DOHH2 (cell line): ENCODE measurements at regions not wholly inside any gene's neighbourhood (a gene's known extent, or its start where the extent isn't known, plus 50 kb on each side); places are given as distances from the start of the nearest gene placed in this dataset.

ENCODE experiments used
- H3F3A ChIP-seq: fragments of 200-600 bp; sonication (generic), shearing (Covaris generic); 2 replicates; pipeline ENCODE4 v1.6.0; 2016; ENCODE audit warnings: antibody characterized with exemption, mild to moderate bottlenecking; ENCODE audit not compliant: control insufficient read depth, insufficient read depth
- H3K27ac ChIP-seq: fragments of 200-600 bp; sonication (generic); 2 replicates; pipeline ENCODE4 v1.5.1; 2014; ENCODE audit warnings: low read depth, mild to moderate bottlenecking, low read length, moderate library complexity
- H3K27me3 ChIP-seq: fragments of 200-600 bp; sonication (generic); 2 replicates; pipeline ENCODE4 v1.6.1; 2014; ENCODE audit warnings: mild to moderate bottlenecking, low read length, mixed read lengths; ENCODE audit not compliant: control insufficient read depth
- H3K36me3 ChIP-seq: fragments of 200-600 bp; sonication (generic); 2 replicates; pipeline ENCODE4 v1.6.1; 2014; ENCODE audit warnings: mild to moderate bottlenecking, low read length, moderate library complexity, mixed read lengths; ENCODE audit not compliant: control insufficient read depth
- H3K4me1 ChIP-seq: fragments of 200-600 bp; sonication (generic); 2 replicates; pipeline ENCODE4 v1.6.1; 2014; ENCODE audit warnings: mild to moderate bottlenecking, low read length, mixed read lengths; ENCODE audit not compliant: control insufficient read depth
- H3K4me2 ChIP-seq: fragments of 200-600 bp; sonication (generic); 2 replicates; pipeline ENCODE4 v1.6.0; 2014; ENCODE audit warnings: mild to moderate bottlenecking, low read length, moderate library complexity
- H3K4me3 ChIP-seq: fragments of 200-600 bp; sonication (generic); 2 replicates; pipeline ENCODE4 v1.5.1; 2014; ENCODE audit warnings: mild to moderate bottlenecking, low read length, mixed read lengths
- H3K79me2 ChIP-seq: fragments of 200-600 bp; sonication (generic); 2 replicates; pipeline ENCODE4 v1.6.1; 2014; ENCODE audit warnings: mild to moderate bottlenecking, low read length, mixed read lengths; ENCODE audit not compliant: control insufficient read depth
- H3K9me2 ChIP-seq: fragments of 200-600 bp; sonication (generic); replicated peaks from 2 replicates; pipeline ENCODE4 v1.6.1; 2014; ENCODE audit warnings: mild to moderate bottlenecking, low read length, mixed read lengths; ENCODE audit not compliant: control insufficient read depth
- H3K9me3 ChIP-seq: fragments of 200-600 bp; sonication (generic); 2 replicates; pipeline ENCODE4 v1.6.1; 2014; ENCODE audit warnings: antibody characterized with exemption, low read length, mixed read lengths; ENCODE audit not compliant: control insufficient read depth, insufficient read depth
- H4K20me1 ChIP-seq: fragments of 200-600 bp; sonication (generic); 2 replicates; pipeline ENCODE4 v1.6.0; 2014; ENCODE audit warnings: low read depth, mild to moderate bottlenecking, antibody characterized with exemption, low read length, moderate library complexity; ENCODE audit not compliant: control insufficient read depth, insufficient read depth
- EZH2phosphoT487 ChIP-seq: fragments of 200-600 bp; sonication (generic); IDR thresholded peaks from 2 replicates; pipeline ENCODE4 v1.6.1; 2017; ENCODE audit warnings: borderline replicate concordance, mild to moderate bottlenecking, antibody characterized with exemption, low read length, moderate library complexity, mixed read lengths
- TF ChIP-seq, protein P1 (sequence below): fragments of 200-600 bp; sonication (generic); IDR thresholded peaks from one replicate; pipeline ENCODE4 v1.5.1; 2014; ENCODE audit warnings: antibody characterized with exemption, mild to moderate bottlenecking, low read depth, low read length; ENCODE audit not compliant: poor library complexity, severe bottlenecking

DNA sequence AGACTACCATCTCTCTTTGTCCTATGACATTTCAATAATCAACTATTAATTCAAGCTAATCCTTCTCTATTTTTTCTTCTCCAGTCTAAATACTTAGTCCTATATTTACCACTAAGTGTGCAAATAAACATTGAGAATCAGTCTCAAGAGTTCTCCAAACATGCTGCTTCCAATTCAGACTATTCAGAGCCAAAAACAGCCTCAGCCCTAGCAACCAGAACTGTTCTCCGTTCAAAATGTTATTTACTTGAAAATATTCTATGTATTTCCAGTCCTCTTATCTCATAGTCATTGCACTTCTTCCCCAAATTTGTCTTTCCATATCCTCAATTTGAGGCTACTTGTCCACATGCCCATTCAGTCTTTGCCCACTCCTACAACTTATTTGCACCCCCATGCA, 805.5 kb downstream of the IGSF11 start:
- Histone ChIP-seq H3K27ac (no peak overlapping the region), H3K4me1 (no peaks in the 10 kb centered on the region), H3K36me3 (no peaks in the 10 kb centered on the region), H3F3A (no peaks in the 10 kb centered on the region), H3K4me3 (no peak overlapping the region), H3K9me2 (no peaks in the 10 kb centered on the region), H3K4me2 (no peak overlapping the region), H3K27me3 (no peaks in the 10 kb centered on the region), H4K20me1 (no peaks in the 10 kb centered on the region), H3K79me2 (no peaks in the 10 kb centered on the region), H3K9me3 (no peaks in the 10 kb centered on the region)
- no peak for TF ChIP-seq EZH2phosphoT487
- TF ChIP-seq, protein P1, sequence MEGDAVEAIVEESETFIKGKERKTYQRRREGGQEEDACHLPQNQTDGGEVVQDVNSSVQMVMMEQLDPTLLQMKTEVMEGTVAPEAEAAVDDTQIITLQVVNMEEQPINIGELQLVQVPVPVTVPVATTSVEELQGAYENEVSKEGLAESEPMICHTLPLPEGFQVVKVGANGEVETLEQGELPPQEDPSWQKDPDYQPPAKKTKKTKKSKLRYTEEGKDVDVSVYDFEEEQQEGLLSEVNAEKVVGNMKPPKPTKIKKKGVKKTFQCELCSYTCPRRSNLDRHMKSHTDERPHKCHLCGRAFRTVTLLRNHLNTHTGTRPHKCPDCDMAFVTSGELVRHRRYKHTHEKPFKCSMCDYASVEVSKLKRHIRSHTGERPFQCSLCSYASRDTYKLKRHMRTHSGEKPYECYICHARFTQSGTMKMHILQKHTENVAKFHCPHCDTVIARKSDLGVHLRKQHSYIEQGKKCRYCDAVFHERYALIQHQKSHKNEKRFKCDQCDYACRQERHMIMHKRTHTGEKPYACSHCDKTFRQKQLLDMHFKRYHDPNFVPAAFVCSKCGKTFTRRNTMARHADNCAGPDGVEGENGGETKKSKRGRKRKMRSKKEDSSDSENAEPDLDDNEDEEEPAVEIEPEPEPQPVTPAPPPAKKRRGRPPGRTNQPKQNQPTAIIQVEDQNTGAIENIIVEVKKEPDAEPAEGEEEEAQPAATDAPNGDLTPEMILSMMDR, result no peak

DNA sequence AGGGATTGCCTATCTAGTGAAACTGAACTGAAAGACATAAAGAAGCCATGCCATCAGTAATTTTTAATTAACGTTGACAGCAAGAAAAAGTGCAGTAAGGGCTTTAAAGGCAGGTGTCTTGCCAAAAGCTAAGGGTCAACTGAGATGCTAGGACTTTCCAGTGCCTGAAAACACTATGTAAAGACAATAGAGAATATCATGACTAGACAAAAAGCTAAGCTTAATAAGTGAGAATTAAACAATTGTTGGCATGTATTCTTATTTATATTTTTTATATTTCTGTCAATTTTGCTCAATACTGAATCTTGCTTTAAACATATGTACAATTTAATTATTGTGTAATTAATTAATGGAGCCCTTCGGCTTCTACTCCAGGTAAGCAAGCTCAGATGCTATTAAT, 803.1 kb downstream of the IGSF11 start:
- Histone ChIP-seq H3K4me2 (no peak overlapping the region), H3K79me2 (no peaks in the 10 kb centered on the region), H3F3A (no peaks in the 10 kb centered on the region), H4K20me1 (no peaks in the 10 kb centered on the region), H3K27ac (no peak overlapping the region), H3K9me2 (no peaks in the 10 kb centered on the region), H3K27me3 (no peaks in the 10 kb centered on the region), H3K4me1 (no peaks in the 10 kb centered on the region), H3K9me3 (no peaks in the 10 kb centered on the region), H3K36me3 (no peaks in the 10 kb centered on the region), H3K4me3 (no peak overlapping the region)
- no peak for TF ChIP-seq EZH2phosphoT487
- TF ChIP-seq, protein P1, result no peak

DNA sequence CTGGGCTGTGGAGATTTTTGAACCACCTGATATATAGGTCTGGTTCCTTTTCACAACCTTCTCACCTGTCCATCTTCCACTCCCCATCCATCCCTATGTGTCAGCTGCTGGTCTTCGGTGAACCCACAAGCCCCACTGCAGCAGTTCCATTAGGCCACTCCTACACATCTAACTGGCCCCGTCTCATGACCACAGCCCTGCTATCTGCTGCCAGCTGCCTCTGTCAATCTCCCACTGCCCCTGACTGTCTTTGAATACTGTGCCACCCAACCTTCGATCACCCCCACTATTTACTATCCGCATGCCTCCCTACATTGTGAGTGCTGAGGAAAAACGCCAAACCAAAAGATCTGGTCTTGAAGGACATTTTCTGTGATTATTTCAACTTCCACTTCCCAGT, 795.4 kb downstream of the IGSF11 start:
- TF ChIP-seq, protein P1, result no peak
- TF ChIP-seq EZH2phosphoT487, result no peak
- H3K4me3 ChIP-seq, result no peak overlapping the region
- H3K36me3 ChIP-seq, result no peaks in the 10 kb centered on the region
- no peaks in the 10 kb centered on the region for H3K4me1 ChIP-seq
- no peaks in the 10 kb centered on the region for H3K79me2 ChIP-seq
- H3K27ac ChIP-seq, result no peak overlapping the region
- H4K20me1 ChIP-seq, result no peaks in the 10 kb centered on the region
- H3K9me3 ChIP-seq, result no peaks in the 10 kb centered on the region; the same call in 1 of the 2 replicates
- no peak overlapping the region for H3K4me2 ChIP-seq
- H3K27me3 ChIP-seq, result no peaks in the 10 kb centered on the region
- no peaks in the 10 kb centered on the region for H3K9me2 ChIP-seq
- no peaks in the 10 kb centered on the region for H3F3A ChIP-seq

DNA sequence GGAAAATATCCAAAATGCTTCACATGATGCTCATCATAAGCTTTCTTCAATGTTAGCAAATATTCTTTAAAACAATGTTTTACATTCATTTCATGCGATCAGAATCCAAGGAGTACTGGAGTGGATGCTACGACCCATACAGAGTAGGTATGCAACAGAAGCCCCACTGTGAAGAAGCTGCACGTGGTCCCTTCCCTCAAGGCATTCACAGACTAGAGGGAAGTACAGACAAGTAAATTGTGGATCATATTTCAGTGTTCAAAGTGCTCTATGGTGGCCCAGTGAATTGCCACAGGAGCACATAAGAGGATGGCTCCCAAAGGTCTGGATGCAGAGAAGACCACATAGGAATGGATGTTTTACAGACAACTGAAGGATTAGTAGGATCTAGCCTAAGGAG, 789.9 kb downstream of the IGSF11 start:
- no peak overlapping the region for H3K4me2 ChIP-seq
- H3K36me3 ChIP-seq, result no peaks in the 10 kb centered on the region
- H3F3A ChIP-seq, result no peaks in the 10 kb centered on the region
- H3K27me3 ChIP-seq, result no peaks in the 10 kb centered on the region
- H4K20me1 ChIP-seq, result no peaks in the 10 kb centered on the region
- no peaks in the 10 kb centered on the region for H3K9me2 ChIP-seq
- TF ChIP-seq EZH2phosphoT487, result no peak
- TF ChIP-seq, protein P1, result no peak
- H3K79me2 ChIP-seq, result no peaks in the 10 kb centered on the region
- H3K4me3 ChIP-seq, result no peak overlapping the region
- no peaks in the 10 kb centered on the region; the same call in 1 of the 2 replicates for H3K9me3 ChIP-seq
- no peaks in the 10 kb centered on the region for H3K4me1 ChIP-seq
- no peak overlapping the region for H3K27ac ChIP-seq
